AG10803 (cell line): ENCODE measurements at regions not wholly inside any gene's neighbourhood (a gene's known extent, or its start where the extent isn't known, plus 50 kb on each side); places are given as distances from the start of the nearest gene placed in this dataset.

Experiments used
- DNase-seq: peaks from one replicate; pipeline ENCODE4 v3.0.0; 2010; ENCODE audit warnings: low read depth
- H3K4me3 ChIP-seq: 2 replicates; pipeline ENCODE4 v1.5.1; 2011; ENCODE audit warnings: mild to moderate bottlenecking, low read length, control low read depth
- CTCF ChIP-seq: conservative IDR thresholded peaks from 2 replicates; pipeline ENCODE4 v1.5.1; 2011; ENCODE audit warnings: mild to moderate bottlenecking, low read length, control low read depth, inconsistent platforms

- no peak for DNase-seq
- no peak for TF ChIP-seq CTCF
- H3K4me3 ChIP-seq, result no peak overlapping the region
Observed at GRCh38 chr15:98216166-98216565, 255.7 kb downstream of the ARRDC4 start.

GRCh38 chr15:98217356-98217755 is 256.9 kb downstream of the ARRDC4 start:
- TF ChIP-seq CTCF, result no peak
- no peak for DNase-seq
- H3K4me3 ChIP-seq, result no peak overlapping the region

GRCh38 chr15:98221144-98221543 is 260.6 kb downstream of the ARRDC4 start:
- H3K4me3 ChIP-seq, result no peak overlapping the region
- no peak for TF ChIP-seq CTCF
- DNase-seq, result no peak

- DNase-seq, result no peak
- no peak for TF ChIP-seq CTCF
- H3K4me3 ChIP-seq, result no peak overlapping the region
Observed at GRCh38 chr15:98221577-98221976, 261.1 kb downstream of the ARRDC4 start.

GRCh38 chr15:98226149-98226548 is 265.6 kb downstream of the ARRDC4 start:
- no peak overlapping the region for H3K4me3 ChIP-seq
- no peak for DNase-seq
- no peak for TF ChIP-seq CTCF

GRCh38 chr15:98226578-98226977 is 266.1 kb downstream of the ARRDC4 start:
- no peak for TF ChIP-seq CTCF
- H3K4me3 ChIP-seq, result no peak overlapping the region
- DNase-seq, result no peak

- no peak for DNase-seq
- no peak overlapping the region for H3K4me3 ChIP-seq
- TF ChIP-seq CTCF, result no peak
Observed at GRCh38 chr15:98228846-98229245, 268.3 kb downstream of the ARRDC4 start.
